GM18505 (cell line): ENCODE measurements at regions not wholly inside any gene's neighbourhood (a gene's known extent, or its start where the extent isn't known, plus 50 kb on each side); places are given as distances from the start of the nearest gene placed in this dataset.

ENCODE experiments used
- ATAC-seq: cut with Tn5 transposase; IDR thresholded peaks from one replicate; pipeline ENCODE4 v1.9.1; 2021; ENCODE audit not compliant: unreplicated experiment
- POLR2A ChIP-seq: IDR thresholded peaks from 4 replicates; pipeline ENCODE4 v1.6.1; 2011; ENCODE audit warnings: borderline replicate concordance; ENCODE audit not compliant: insufficient read depth, insufficient read length; ENCODE audit errors: extremely low read depth

DNA sequence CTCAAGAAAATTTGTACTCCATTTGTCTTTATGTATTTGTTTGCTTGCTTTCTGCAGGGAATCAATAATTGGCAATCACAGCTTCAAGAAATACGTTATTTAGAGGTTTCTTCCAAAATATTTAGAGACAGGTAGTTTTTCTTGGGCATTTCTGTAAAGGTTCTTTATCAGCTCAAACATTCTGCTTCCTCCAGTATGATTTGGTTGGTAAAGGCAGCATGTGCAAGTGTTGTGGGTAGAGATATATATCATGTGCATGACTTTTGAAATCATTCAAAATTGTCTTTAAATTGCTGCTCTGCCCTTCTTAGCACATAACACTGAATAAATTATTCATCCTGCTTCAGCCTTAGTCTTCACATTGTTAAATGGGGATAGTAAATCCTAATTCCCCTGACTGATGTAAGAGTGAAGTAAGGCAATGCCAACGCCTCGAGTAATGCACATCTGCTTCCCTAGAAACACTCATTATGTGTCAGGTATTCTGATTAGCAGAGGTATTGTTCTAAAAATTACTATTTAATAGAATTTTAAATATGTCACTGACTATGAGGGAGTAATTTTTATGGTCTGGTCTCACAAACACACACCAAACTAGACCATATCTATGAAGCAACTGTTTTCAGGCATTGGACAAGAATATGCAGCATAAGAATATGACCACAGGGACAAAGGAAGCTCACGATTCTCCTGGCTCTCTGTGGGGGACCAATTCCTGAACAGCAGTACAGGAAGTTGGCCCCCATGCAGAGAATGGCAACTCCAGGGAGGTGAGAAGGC lies 77.3 kb upstream of the AKR1E2 start:
- TF ChIP-seq POLR2A: no peak
- no peak for ATAC-seq

DNA sequence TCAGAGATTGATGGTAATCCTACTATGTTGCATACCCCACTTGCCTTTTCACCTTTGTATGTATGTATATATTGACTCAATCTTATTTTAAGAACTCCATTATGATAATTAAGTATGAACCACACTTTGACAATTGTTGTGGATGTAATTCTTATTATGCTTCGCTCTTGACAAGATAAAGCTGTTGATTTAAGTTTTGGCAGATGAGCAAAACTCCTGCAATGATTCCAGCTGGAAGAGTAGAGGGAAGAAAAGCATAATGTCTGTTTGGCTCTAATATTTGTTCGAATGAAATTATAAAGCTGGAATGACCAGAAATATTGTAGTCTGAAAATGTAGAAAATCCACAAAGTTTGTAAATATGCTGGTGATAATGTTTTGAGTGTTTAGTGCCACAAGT lies 83.8 kb upstream of the AKR1E2 start:
- no peak for TF ChIP-seq POLR2A
- ATAC-seq: no peak

DNA sequence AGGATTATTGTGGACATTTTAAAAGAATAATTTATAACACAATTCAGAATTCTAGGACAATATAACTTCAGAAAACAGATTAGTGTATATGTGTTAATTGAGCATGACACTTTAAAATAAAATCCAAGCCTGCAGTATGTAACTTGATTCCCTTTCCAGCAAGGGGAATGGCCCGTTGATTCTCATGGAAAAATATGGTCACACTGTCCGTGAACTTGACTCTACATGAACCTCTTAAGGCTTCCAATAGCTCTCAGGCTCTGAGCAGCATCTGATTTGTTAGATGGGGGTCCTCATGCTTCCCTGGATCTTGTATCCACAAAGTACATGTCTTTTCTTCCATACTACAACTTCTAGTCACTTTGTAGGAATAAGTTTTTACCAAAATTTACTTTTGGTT lies 85.5 kb upstream of the AKR1E2 start:
- no peak for TF ChIP-seq POLR2A
- no peak for ATAC-seq

DNA sequence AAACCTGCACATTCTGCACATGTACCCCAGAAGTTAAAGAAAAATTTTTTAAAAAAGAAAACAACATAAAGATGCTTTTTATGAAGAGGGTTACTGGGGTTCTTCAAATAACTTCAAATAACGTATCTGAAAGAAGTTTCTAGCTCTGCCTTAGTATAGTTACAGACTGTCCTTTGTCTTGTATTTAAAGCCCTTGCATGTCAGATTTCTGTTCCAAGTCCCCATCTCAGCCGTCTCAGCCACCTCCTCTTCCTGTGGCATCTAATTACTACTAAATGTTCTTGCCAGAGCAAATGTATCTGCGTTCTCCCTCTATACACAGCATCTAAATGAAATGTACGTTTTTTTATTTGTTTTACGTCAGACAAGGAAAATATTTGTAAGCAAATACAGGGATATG lies 89.4 kb upstream of the AKR1E2 start:
- no peak for TF ChIP-seq POLR2A
- no peak for ATAC-seq

DNA sequence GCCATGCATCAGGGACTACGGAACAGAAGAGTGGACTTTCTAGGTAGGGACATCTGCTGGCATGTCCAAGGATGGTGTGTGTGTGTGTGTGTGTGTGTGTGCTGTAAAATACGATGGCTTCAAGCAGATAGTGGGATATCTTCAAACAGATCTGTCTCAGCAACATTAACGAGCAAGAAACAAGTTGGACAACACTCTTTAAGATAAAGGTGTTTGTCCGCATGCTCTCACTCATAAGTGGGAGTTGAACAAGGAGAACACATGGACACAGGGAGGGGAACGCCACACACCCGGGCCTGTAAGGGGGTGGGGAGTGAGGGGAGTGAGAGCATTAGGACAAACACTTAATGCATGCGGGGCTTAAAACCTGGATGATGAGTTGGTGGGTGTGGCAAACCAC lies 89.8 kb upstream of the AKR1E2 start:
- ATAC-seq: no peak
- TF ChIP-seq POLR2A: no peak

DNA sequence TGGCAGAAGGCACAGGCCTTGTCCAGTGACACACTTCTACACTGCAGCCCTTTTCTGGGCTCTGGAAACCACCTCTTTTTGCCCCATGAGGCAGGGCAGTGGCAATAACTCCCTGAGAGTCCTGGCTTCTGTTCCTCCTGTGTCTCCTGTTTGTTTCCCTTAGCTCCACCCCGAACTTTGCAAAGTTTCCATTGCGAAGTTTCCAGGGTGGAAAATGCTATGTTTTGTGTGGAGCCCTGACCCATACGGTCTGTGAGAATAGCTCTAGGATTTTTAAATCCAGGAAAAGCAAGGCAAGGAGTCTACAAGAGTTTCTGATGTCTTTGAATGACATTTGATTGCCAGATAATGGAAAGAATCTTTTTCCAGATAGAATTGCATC lies 92.2 kb upstream of the AKR1E2 start:
- no peak for ATAC-seq
- no peak for TF ChIP-seq POLR2A

DNA sequence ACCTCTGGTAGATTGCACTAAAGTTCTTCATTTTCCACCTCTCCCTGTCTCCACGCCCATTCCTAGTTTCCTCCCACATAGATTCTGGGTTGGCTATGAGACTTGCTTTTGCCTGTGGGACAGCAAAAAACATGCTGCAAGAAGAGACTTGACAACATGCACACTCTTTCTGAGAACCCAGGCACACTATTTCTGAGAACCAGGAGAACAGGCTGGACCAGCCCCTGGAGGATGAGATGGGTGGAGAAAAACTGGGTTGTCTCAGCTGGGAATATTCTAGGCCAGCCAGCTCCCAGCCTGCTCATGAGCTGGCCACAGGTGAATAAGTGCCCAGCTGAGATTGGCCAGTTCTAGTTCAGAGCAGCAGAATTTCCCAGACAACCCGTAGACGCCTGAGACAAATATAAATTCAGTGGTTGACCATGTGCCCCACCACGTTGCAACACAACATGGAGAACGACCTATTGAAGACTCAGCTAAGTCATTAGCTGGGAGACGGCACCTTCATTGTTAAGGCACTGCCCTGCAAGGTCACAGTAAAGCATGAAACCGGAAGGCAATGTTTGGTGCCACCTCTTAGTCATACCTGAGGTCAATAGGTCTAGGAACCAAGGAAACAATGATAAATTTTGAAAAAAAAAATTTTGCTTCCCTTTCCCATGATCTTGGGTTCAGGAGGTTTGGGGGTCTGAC lies 92.7 kb upstream of the AKR1E2 start:
- no peak for ATAC-seq
- TF ChIP-seq POLR2A: no peak

DNA sequence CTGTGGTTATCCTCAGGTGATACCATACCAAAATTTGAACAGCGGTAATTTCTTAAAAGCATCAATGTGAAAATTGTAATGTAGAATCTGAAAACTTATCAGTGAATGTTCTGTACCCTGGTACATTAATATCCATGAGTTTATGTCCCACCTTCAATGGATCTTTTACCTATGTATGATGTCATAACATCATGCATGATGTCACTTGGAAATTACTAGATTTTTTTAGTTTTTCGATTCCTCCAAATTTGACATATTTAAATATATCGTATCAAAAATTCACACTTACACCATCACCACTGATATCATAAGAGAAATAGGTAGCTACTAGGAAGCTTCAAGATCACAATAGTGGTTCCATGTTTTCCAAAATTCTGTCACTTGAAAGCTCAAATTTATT lies 95.0 kb upstream of the AKR1E2 start:
- no peak for TF ChIP-seq POLR2A
- no peak for ATAC-seq

DNA sequence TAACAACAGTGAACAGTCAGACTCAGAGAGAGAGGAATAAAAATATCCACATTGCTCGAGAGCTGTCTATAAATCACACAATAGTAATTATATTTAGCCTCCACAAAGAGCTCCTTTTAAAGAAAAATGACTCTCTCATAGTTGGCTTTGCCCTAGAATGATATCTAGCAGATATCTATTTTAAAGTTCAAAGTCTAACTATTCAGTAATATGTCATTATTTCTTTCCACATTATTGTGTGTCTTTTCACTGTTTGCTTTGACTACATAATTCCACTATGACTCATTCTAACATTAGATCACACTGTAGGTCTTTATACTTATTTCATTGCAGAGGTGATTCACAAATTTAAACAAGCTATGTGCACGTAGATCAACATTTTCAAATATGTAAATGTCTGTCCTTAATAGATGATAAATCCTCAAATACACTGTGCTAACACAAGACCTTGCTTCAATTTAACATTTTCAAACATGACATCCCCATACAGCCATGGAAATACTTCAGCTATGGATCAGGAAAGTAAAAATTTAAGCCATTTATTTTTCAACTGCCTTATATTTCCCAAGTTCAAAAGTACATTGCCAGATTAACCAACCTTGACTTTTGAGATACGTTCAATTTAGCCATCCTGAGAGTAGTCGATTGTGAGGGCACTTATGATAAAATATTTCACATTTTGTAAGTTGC lies 99.9 kb upstream of the AKR1E2 start:
- no peak for ATAC-seq
- no peak for TF ChIP-seq POLR2A

DNA sequence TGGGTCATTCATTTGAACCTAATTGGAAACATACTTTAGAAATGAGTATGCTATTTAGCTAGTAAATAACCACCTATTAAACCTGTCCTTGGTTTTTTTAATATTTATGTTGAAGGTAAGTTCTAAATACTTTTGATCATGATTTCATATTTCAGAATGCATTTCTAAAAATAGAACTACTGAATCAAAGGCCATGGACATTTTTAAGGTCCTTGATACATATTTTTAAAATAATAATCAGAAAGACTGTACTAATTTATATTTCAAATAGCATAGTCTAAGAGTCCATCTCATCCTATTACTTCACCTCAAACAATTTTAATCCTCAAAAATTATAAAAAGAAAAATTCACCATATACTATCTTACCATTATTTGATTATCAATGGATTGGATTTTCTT lies 102.1 kb upstream of the AKR1E2 start:
- no peak for TF ChIP-seq POLR2A
- no peak for ATAC-seq

DNA sequence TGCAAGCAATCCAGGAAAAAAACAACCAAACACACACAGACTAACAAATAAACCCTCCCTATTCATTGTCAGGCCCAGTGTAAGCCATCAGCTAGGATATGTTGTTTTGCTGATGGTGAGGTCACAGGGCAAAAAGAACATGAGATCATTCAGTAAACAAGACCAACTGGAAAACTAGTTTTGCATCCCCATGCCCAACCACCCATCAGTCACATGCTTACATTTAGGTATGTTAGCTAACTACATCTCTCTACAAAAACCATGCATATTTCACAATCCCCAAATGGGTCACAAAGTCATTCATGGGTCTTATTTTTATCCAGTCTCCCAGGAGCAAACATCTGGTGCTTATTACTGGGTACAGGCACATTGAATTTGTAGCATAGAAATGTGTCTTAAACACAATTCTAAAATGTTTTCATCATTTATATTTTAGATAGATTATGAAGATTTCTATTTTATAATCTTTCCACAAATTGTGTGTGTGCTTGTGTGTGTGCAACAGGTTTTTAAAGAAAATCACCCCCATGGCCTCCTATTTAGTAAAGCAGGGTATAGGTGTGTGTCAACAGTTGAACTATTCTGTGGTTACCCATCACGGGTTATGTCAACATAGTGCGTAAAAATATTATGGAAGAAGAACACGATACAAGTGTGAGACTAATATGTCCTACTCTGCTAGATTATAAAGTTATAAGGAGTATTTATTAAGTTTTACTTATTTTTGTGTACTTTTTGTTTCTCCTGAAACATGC lies 103.8 kb upstream of the AKR1E2 start:
- no peak for TF ChIP-seq POLR2A
- ATAC-seq: no peak

DNA sequence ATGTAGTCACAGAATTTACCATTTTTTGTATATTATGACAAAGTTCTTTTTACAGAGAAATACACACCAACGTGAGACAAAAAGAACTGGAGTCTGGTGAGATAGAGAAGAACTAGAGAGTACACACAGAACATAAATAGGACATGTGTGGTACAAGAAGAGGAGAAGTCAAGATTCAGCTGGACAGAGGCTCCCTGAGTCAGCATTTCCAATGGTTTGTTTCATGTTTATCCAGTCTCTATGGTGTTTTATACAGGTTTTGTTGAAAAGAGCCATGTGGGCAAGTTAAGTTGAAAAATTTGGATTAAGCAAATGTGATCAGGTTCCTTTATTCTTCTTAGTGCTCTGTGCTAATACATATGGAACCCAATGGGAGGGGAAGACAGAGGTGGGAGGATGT lies 105.5 kb upstream of the AKR1E2 start:
- TF ChIP-seq POLR2A: no peak
- no peak for ATAC-seq

DNA sequence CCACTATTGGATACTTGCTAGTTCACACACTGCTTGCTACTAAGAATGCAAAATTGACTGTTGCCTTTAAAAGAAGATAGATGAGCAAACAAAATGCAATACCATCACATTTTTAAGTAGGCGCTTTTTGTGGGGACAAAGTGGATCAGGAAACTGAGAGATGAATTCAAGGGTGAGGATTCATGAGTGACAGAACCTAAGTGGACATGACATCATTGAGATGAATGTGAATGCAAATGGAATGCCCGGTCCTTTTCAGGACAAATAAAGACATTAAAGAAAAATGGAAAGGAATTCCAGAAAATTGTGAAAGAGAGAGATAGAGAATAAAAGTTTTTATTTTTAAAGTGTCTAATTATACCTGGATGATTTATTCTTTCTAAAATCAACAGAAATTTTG lies 106.3 kb upstream of the AKR1E2 start:
- ATAC-seq: no peak
- TF ChIP-seq POLR2A: no peak
